Left lung (tissue), 4 donors: ENCODE measurements at regions not wholly inside any gene's neighbourhood (a gene's known extent, or its start where the extent isn't known, plus 50 kb on each side); places are given as distances from the start of the nearest gene placed in this dataset.
"Not testable (repeated sequence)": the region's sequence is repeated elsewhere in the genome, so short reads cannot be mapped to it uniquely, and the experiment has no call there.

Experiments
- ATAC-seq: fragments of 200-7000 bp; cut with Tn5 transposase; one replicate; pipeline ENCODE4 v1.9.1; 2020; ENCODE audit warnings: moderate library complexity
- DNase-seq, 4 donors: peaks; one replicate each; pipeline ENCODE4 v3.0.0-alpha.2; 2013 to 2020
- H3K27ac ChIP-seq, 2 donors: fragments of 200-600 bp; sonication (generic) in 1 of 2; one replicate each; pipeline versions ENCODE4 v1.5.0 to v1.8.0; 2020 to 2021
- H3K27me3 ChIP-seq, 2 donors: fragments of 200-600 bp; sonication (generic) in 1 of 2; one replicate each; pipeline versions ENCODE4 v1.5.0 to v1.8.0; 2020 to 2021
- H3K36me3 ChIP-seq, 2 donors: fragments of 200-600 bp; sonication (generic) in 1 of 2; one replicate each; pipeline versions ENCODE4 v1.5.0 to v1.8.0; 2020 to 2021
- H3K4me1 ChIP-seq, 2 donors: fragments of 200-600 bp; one replicate each; pipeline ENCODE4 v1.8.0; 2021
- H3K4me3 ChIP-seq, 2 donors: fragments of 200-600 bp; sonication (generic) in 1 of 2; one replicate each; pipeline versions ENCODE4 v1.5.0 to v1.8.0; 2020 to 2021; ENCODE audit warnings: mild to moderate bottlenecking in 1 of 2
- H3K9me3 ChIP-seq, 2 donors: fragments of 200-600 bp; sonication (generic) in 1 of 2; one replicate each; pipeline versions ENCODE4 v1.5.0 to v1.8.0; 2020 to 2021
- CTCF ChIP-seq, 2 donors: fragments of 200-600 bp; sonication (generic) in 1 of 2; IDR thresholded peaks; one replicate each; pipeline versions ENCODE4 v1.5.0 to v1.8.0; 2021; ENCODE audit warnings: antibody characterized with exemption in 2 of 2
- intact Hi-C, 2 donors: fragments of 100-400 bp; cut with DNase I; formaldehyde crosslinking; loops; one replicate each; pipeline versions ENCODE4 v1.11.2 to v1.14.2; 2022
- donor health status: DM: no; HTN: yes; CAD: no.
- donor health status: DM: no; HTN: no; CAD: no.

GRCh38 chr9:105116052-105116868 lies 128.2 kb upstream of the SLC44A1 start:
- H3K27ac ChIP-seq = peak overlapping the region in 1 of 2 donors; percentile 51
- peaks cover 0 to 23% of the 10 kb centered on the region in 2 donors for H3K4me1 ChIP-seq
- ATAC-seq = peak; percentile 17
- no peaks in the 10 kb centered on the region for H3K36me3 ChIP-seq
- no peak for TF ChIP-seq CTCF (IDR thresholded peaks at IDR 0.05)
- H3K27me3 ChIP-seq = no peaks in the 10 kb centered on the region
- no peak for DNase-seq
- no peak overlapping the region for H3K4me3 ChIP-seq
- intact Hi-C loops = no loop called here
- H3K9me3 ChIP-seq = no peaks in the 10 kb centered on the region

GRCh38 chr9:105117234-105117633 lies 127.2 kb upstream of the SLC44A1 start:
- Histone ChIP-seq H3K27me3 (no peaks in the 10 kb centered on the region), H3K9me3 (no peaks in the 10 kb centered on the region), H3K4me1 (peaks cover 0 to 23% of the 10 kb centered on the region in 2 donors), H3K4me3 (no peak overlapping the region), H3K27ac (no peak overlapping the region), H3K36me3 (no peaks in the 10 kb centered on the region)
- intact Hi-C loops = no loop called here
- DNase-seq (no peak), ATAC-seq (no peak)
- no peak for TF ChIP-seq CTCF (IDR thresholded peaks at IDR 0.05)

- H3K4me3 ChIP-seq = no peak overlapping the region
- ATAC-seq (no peak), DNase-seq (no peak)
- no peaks in the 10 kb centered on the region for H3K27me3 ChIP-seq
- intact Hi-C loops = no loop called here
- H3K9me3 ChIP-seq = no peaks in the 10 kb centered on the region
- H3K4me1 ChIP-seq = peaks cover 0 to 23% of the 10 kb centered on the region in 2 donors
- no peak for TF ChIP-seq CTCF (IDR thresholded peaks at IDR 0.05)
- H3K36me3 ChIP-seq = no peaks in the 10 kb centered on the region
- H3K27ac ChIP-seq = no peak overlapping the region
Measured at GRCh38 chr9:105118636-105119035, 125.8 kb upstream of the SLC44A1 start.

- Histone ChIP-seq H3K36me3 (no peaks in the 10 kb centered on the region), H3K4me1 (peaks cover 0 to 22% of the 10 kb centered on the region in 2 donors), H3K27ac (no peak overlapping the region), H3K9me3 (no peaks in the 10 kb centered on the region), H3K4me3 (no peak overlapping the region), H3K27me3 (no peaks in the 10 kb centered on the region)
- ATAC-seq = no peak
- DNase-seq = no peak
- TF ChIP-seq CTCF (IDR thresholded peaks at IDR 0.05) = no peak
- intact Hi-C loops = no loop called here
Measured at GRCh38 chr9:105119156-105119555, 125.3 kb upstream of the SLC44A1 start.

GRCh38 chr9:105121861-105122430 lies 122.5 kb upstream of the SLC44A1 start:
- intact Hi-C loops = no loop called here
- ATAC-seq (no peak), DNase-seq (no peak)
- Histone ChIP-seq H3K9me3 (no peaks in the 10 kb centered on the region), H3K4me1 (peaks cover 0 to 10% of the 10 kb centered on the region in 2 donors), H3K36me3 (no peaks in the 10 kb centered on the region), H3K27me3 (no peaks in the 10 kb centered on the region), H3K4me3 (no peak overlapping the region), H3K27ac (no peak overlapping the region)
- TF ChIP-seq CTCF (IDR thresholded peaks at IDR 0.05) = no peak

- H3K9me3 ChIP-seq, ATAC-seq, DNase-seq, H3K36me3 ChIP-seq, H3K4me3 ChIP-seq, intact Hi-C loops, H3K27ac ChIP-seq, H3K27me3 ChIP-seq: not testable (repeated sequence)
- peaks cover 3 to 29% of the 10 kb centered on the region in 2 donors for H3K4me1 ChIP-seq
Measured at GRCh38 chr9:105124598-105124997, 119.9 kb upstream of the SLC44A1 start.
